HepG2 (cell line): ENCODE measurements at regions not wholly inside any gene's neighbourhood (a gene's known extent, or its start where the extent isn't known, plus 50 kb on each side); places are given as distances from the start of the nearest gene placed in this dataset.
A peak's percentile ranks its signal among the peaks of the same experiment; 100 is the strongest.

Experiments used
- ATAC-seq: fragments of 200-7000 bp; cut with Tn5 transposase; 3 replicates; pipeline ENCODE4 v1.9.1; 2020; ENCODE audit warnings: mild to moderate bottlenecking, moderate library complexity
- BruUV-seq: library from RNA; stranded (reverse); fragments of 400-500 nt; replicated peaks from 2 replicates; lab custom pipeline; 2021; lab: Mats Ljungman, UMichigan
- CTCF ChIA-PET: fragments of 300-600 bp; formaldehyde crosslinking; extraction: SDS; loops from one replicate; lab custom pipeline; 2021; ENCODE audit warnings: low total read pairs, inconsistent platforms, low intra/inter-chr PET ratio; lab: Yijun Ruan, JAX
- POLR2A ChIA-PET: fragments of 350-600 bp; sonication (Branson Sonifier 250); formaldehyde crosslinking; loops from one replicate; lab custom pipeline; 2020; ENCODE audit warnings: antibody characterized with exemption, inconsistent platforms; lab: Yijun Ruan, JAX
- DNase-seq: peaks from one replicate; pipeline ENCODE4 v3.0.0-alpha.2; 2015; ENCODE audit warnings: low spot score
- FAIRE-seq: peaks from 3 replicates; lab custom pipeline; 2011; peaks lifted over from hg19 to GRCh38; lab: Jason Lieb, UNC
- H2AFZ ChIP-seq: one replicate; pipeline ENCODE4 v1.6.1; 2011; ENCODE audit warnings: low read length, inconsistent platforms
- H3K27ac ChIP-seq: fragments of 300-600 bp; 3 replicates; pipeline ENCODE4 v1.8.0; 2011; ENCODE audit warnings: mixed run types, mild to moderate bottlenecking, mixed read lengths, low read length, inconsistent platforms; ENCODE audit not compliant: insufficient read depth; ENCODE audit errors: extremely low read length
- H3K27me3 ChIP-seq, 2 experiments: fragments of 200-600 bp in 1 of 2; 2 replicates in 1 of 2; 3 replicates in 1 of 2; pipeline versions ENCODE4 v1.6.0 to v1.8.0; 2011; ENCODE audit warnings: low read length in 2 of 2, mild to moderate bottlenecking in 2 of 2, moderate library complexity in 2 of 2, inconsistent platforms in 1 of 2; ENCODE audit not compliant: insufficient read depth in 2 of 2, control insufficient read depth in 1 of 2
- H3K36me3 ChIP-seq, 2 experiments: fragments of 200-600 bp in 1 of 2; replicated peaks in 1 of 2; 2 replicates in 1 of 2; 3 replicates in 1 of 2; pipeline versions ENCODE4 v1.5.1 to v1.8.0; 2011; ENCODE audit warnings: low read length in 2 of 2, inconsistent platforms in 1 of 2; ENCODE audit not compliant: insufficient read depth in 2 of 2, control insufficient read depth in 1 of 2
- H3K4me1 ChIP-seq: 2 replicates; pipeline ENCODE4 v1.5.1; 2012; ENCODE audit warnings: low read length, inconsistent platforms; ENCODE audit not compliant: insufficient read depth
- H3K4me2 ChIP-seq: 2 replicates; pipeline ENCODE4 v1.6.0; 2011; ENCODE audit warnings: low read depth, low read length, inconsistent platforms
- H3K4me3 ChIP-seq, 3 experiments: fragments of 200-600 bp in 1 of 3; sonication (generic), shearing (Covaris generic) in 1 of 3; replicated peaks in 1 of 3; 2 replicates each; pipeline ENCODE4 v1.5.1; 2011 to 2016; ENCODE audit warnings: low read length in 3 of 3, inconsistent platforms in 2 of 3, low read depth in 2 of 3, mild to moderate bottlenecking in 2 of 3, control low read depth in 1 of 3, mixed read lengths in 1 of 3; ENCODE audit not compliant: insufficient read depth in 1 of 3
- H3K79me2 ChIP-seq: one replicate; pipeline ENCODE4 v1.6.1; 2011; ENCODE audit warnings: low read length, inconsistent platforms; ENCODE audit not compliant: insufficient read depth
- H3K9ac ChIP-seq: 2 replicates; pipeline ENCODE4 v1.6.0; 2011; ENCODE audit warnings: mild to moderate bottlenecking, low read depth, low read length, inconsistent platforms; ENCODE audit not compliant: insufficient read depth
- H3K9me3 ChIP-seq: 2 replicates; pipeline ENCODE4 v1.5.1; 2012; ENCODE audit warnings: mild to moderate bottlenecking, low read length
- H4K20me1 ChIP-seq: 2 replicates; pipeline ENCODE4 v1.6.0; 2011; ENCODE audit warnings: inconsistent platforms, mild to moderate bottlenecking, low read length, moderate library complexity; ENCODE audit not compliant: insufficient read depth
- CREM ChIP-seq, 2 experiments: sonication (generic) in 1 of 2; formaldehyde crosslinking in 1 of 2; IDR thresholded peaks; 2 replicates each; pipeline versions ENCODE4 v1.4.0 to v1.6.1; 2016 to 2020; ENCODE audit warnings: antibody characterized with exemption in 1 of 2, mild to moderate bottlenecking in 1 of 2, missing genetic modification reagents in 1 of 2
- HNF4A ChIP-seq: sonication (generic); formaldehyde crosslinking; IDR thresholded peaks from 2 replicates; pipeline ENCODE4 v1.4.0; 2020; ENCODE audit warnings: missing genetic modification reagents
- MXI1 ChIP-seq: IDR thresholded peaks from 3 replicates; pipeline ENCODE4 v1.6.1; 2012; ENCODE audit warnings: low read depth, low read length, inconsistent platforms, borderline replicate concordance
- MYC ChIP-seq: sonication (generic); formaldehyde crosslinking; IDR thresholded peaks from 2 replicates; pipeline ENCODE4 v1.9.0; 2021; ENCODE audit warnings: missing genetic modification reagents, borderline replicate concordance
- NR2F2 ChIP-seq: IDR thresholded peaks from 2 replicates; pipeline ENCODE4 v1.6.1; 2012; ENCODE audit warnings: low read depth, inconsistent platforms, borderline replicate concordance
- ZBTB38 ChIP-seq: sonication (generic); formaldehyde crosslinking; IDR thresholded peaks from 2 replicates; pipeline ENCODE4 v1.5.1; 2020; ENCODE audit warnings: mild to moderate bottlenecking, missing genetic modification reagents
- ZBTB43 ChIP-seq: sonication (generic); formaldehyde crosslinking; conservative IDR thresholded peaks from 2 replicates; pipeline ENCODE4 v1.4.0; 2020; ENCODE audit warnings: missing genetic modification reagents
- ZFX ChIP-seq: sonication (generic); formaldehyde crosslinking; IDR thresholded peaks from 2 replicates; pipeline ENCODE4 v1.4.0; 2020; ENCODE audit warnings: mild to moderate bottlenecking, low read depth, missing genetic modification reagents, moderate library complexity
- ZFY ChIP-seq: sonication (generic); formaldehyde crosslinking; IDR thresholded peaks from 2 replicates; pipeline ENCODE4 v1.4.0; 2020; ENCODE audit warnings: missing genetic modification reagents
- ZNF891 ChIP-seq: sonication (generic); formaldehyde crosslinking; IDR thresholded peaks from 2 replicates; pipeline ENCODE4 v1.5.0; 2020; ENCODE audit warnings: mild to moderate bottlenecking, missing genetic modification reagents
- WGBS: methylation state at CpG from one replicate; pipeline ENCODE4 v1.1.6; 2017; ENCODE audit warnings: low lambda C conversion rate; 5-methylcytosine and 5-hydroxymethylcytosine counted together
- in situ Hi-C: cut with HindIII; loops from 2 replicates; pipeline ENCODE4 v1.10.0; 2017; ENCODE audit warnings: low pct_unique_long_range_greater_than_20kb; ENCODE audit not compliant: extremely low pct_ligation_motif_present
- intact Hi-C: fragments of 100-400 bp; cut with micrococcal nuclease; formaldehyde crosslinking; loops from one replicate; pipeline ENCODE4 v1.10.0; 2022; ENCODE audit not compliant: unreplicated experiment
- TF ChIP-seq, protein P1 (sequence below): sonication (generic); formaldehyde crosslinking; IDR thresholded peaks from 2 replicates; pipeline ENCODE4 v1.5.1; 2020; ENCODE audit warnings: mild to moderate bottlenecking, missing genetic modification reagents, moderate library complexity
- TF ChIP-seq, protein P2 (sequence below): fragments of 450-650 bp; IDR thresholded peaks from 2 replicates; pipeline ENCODE4 v1.6.1; 2016

- DNase-seq (no peak), FAIRE-seq (peak; percentile 66), ATAC-seq (peak; percentile 51)
- 0 out of 2 replicates have a peak overlapping the region, but pooled peaks have one; percentile 1 for H3K9ac ChIP-seq
- peaks cover 90% of the 10 kb centered on the region for H3K4me1 ChIP-seq
- CTCF ChIA-PET: no interaction called here
- intact Hi-C loops (no loop called here), in situ Hi-C loops (no loop called here)
- WGBS: 78% methylated on average over 46 of the region's 47 CpGs
- peaks cover 6% of the 10 kb centered on the region; the same call in 1 of the 2 replicates for H3K9me3 ChIP-seq
- H3K27ac ChIP-seq: no peak overlapping the region
- no peaks in the 10 kb centered on the region for H4K20me1 ChIP-seq
- peak overlapping the region; percentile 52 for H2AFZ ChIP-seq
- POLR2A ChIA-PET: interaction anchor here (0.6 to 1.0 kb wide), 3 partner anchors 8 to 28 kb away, joined by 3 read pairs; no protein-coding TSS in a partner anchor
- H3K79me2 ChIP-seq: no peaks in the 10 kb centered on the region
- no TSS peak for BruUV-seq
- H3K4me2 ChIP-seq: peak overlapping the region; percentile 47; the same call in 1 of the 2 replicates
- no peaks in the 10 kb centered on the region for H3K36me3 ChIP-seq
- no peak overlapping the region for H3K4me3 ChIP-seq
- H3K27me3 ChIP-seq: 0 out of 5 replicates have a peak, but pooled peaks cover 0 to 1% of the 10 kb centered on the region in 2 experiments
- TF ChIP-seq CREM (IDR thresholded peaks at IDR 0.05): no peak
- no peak for TF ChIP-seq CREM (CRISPR knock-in tag; IDR thresholded peaks at IDR 0.05)
- TF ChIP-seq, protein P1, sequence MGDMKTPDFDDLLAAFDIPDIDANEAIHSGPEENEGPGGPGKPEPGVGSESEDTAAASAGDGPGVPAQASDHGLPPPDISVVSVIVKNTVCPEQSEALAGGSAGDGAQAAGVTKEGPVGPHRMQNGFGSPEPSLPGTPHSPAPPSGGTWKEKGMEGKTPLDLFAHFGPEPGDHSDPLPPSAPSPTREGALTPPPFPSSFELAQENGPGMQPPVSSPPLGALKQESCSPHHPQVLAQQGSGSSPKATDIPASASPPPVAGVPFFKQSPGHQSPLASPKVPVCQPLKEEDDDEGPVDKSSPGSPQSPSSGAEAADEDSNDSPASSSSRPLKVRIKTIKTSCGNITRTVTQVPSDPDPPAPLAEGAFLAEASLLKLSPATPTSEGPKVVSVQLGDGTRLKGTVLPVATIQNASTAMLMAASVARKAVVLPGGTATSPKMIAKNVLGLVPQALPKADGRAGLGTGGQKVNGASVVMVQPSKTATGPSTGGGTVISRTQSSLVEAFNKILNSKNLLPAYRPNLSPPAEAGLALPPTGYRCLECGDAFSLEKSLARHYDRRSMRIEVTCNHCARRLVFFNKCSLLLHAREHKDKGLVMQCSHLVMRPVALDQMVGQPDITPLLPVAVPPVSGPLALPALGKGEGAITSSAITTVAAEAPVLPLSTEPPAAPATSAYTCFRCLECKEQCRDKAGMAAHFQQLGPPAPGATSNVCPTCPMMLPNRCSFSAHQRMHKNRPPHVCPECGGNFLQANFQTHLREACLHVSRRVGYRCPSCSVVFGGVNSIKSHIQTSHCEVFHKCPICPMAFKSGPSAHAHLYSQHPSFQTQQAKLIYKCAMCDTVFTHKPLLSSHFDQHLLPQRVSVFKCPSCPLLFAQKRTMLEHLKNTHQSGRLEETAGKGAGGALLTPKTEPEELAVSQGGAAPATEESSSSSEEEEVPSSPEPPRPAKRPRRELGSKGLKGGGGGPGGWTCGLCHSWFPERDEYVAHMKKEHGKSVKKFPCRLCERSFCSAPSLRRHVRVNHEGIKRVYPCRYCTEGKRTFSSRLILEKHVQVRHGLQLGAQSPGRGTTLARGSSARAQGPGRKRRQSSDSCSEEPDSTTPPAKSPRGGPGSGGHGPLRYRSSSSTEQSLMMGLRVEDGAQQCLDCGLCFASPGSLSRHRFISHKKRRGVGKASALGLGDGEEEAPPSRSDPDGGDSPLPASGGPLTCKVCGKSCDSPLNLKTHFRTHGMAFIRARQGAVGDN (CRISPR knock-in tag): peak; percentile 73
- TF ChIP-seq ZBTB38: peak; percentile 77; the same call in 1 of the 2 replicates
- TF ChIP-seq ZNF891 (CRISPR knock-in tag): no peak
- peak; percentile 49 for TF ChIP-seq MYC (CRISPR knock-in tag)
- TF ChIP-seq HNF4A (CRISPR knock-in tag): peak; percentile 57
- peak; percentile 52; the same call in 1 of the 2 replicates for TF ChIP-seq ZFY (CRISPR knock-in tag)
- TF ChIP-seq NR2F2: no peak
- 0 out of 3 replicates have a peak, but pooled peaks have one; percentile 16 for TF ChIP-seq MXI1
- peak; percentile 68 for TF ChIP-seq ZFX (CRISPR knock-in tag)
- TF ChIP-seq, protein P2, sequence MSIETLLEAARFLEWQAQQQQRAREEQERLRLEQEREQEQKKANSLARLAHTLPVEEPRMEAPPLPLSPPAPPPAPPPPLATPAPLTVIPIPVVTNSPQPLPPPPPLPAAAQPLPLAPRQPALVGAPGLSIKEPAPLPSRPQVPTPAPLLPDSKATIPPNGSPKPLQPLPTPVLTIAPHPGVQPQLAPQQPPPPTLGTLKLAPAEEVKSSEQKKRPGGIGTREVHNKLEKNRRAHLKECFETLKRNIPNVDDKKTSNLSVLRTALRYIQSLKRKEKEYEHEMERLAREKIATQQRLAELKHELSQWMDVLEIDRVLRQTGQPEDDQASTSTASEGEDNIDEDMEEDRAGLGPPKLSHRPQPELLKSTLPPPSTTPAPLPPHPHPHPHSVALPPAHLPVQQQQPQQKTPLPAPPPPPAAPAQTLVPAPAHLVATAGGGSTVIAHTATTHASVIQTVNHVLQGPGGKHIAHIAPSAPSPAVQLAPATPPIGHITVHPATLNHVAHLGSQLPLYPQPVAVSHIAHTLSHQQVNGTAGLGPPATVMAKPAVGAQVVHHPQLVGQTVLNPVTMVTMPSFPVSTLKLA: peak; percentile 84
- TF ChIP-seq ZBTB43 (CRISPR knock-in tag): peak; percentile 96
Measured at GRCh38 chr10:5576780-5577624, 52.2 kb downstream of the CALML3 start.
